Trophoblast cell (in vitro differentiated cells and primary cell): ENCODE measurements at regions not wholly inside any gene's neighbourhood (a gene's known extent, or its start where the extent isn't known, plus 50 kb on each side); places are given as distances from the start of the nearest gene placed in this dataset.

ENCODE experiments used
- DNase-seq, 2 donors: peaks; one replicate each; pipeline ENCODE4 v3.0.0-alpha.2; 2016
- H2AFZ ChIP-seq: 2 replicates; pipeline ENCODE4 v1.6.1; 2013; ENCODE audit warnings: low read length, moderate library complexity, mild to moderate bottlenecking; ENCODE audit not compliant: insufficient read depth, poor library complexity
- H2AK5ac ChIP-seq: 2 replicates; pipeline ENCODE4 v1.6.1; 2013; ENCODE audit warnings: mild to moderate bottlenecking, low read length
- H2BK120ac ChIP-seq: 2 replicates; pipeline ENCODE4 v1.6.1; 2013; ENCODE audit warnings: low read length, mild to moderate bottlenecking, moderate library complexity; ENCODE audit not compliant: insufficient read depth, poor library complexity
- H2BK12ac ChIP-seq: 2 replicates; pipeline ENCODE4 v1.6.1; 2013; ENCODE audit warnings: mild to moderate bottlenecking, low read length, moderate library complexity
- H2BK5ac ChIP-seq: 2 replicates; pipeline ENCODE4 v1.6.1; 2013; ENCODE audit warnings: low read length, low read depth, moderate library complexity, mild to moderate bottlenecking; ENCODE audit not compliant: poor library complexity
- H3K14ac ChIP-seq: 2 replicates; pipeline ENCODE4 v1.6.1; 2013; ENCODE audit warnings: mild to moderate bottlenecking, low read length
- H3K18ac ChIP-seq: 2 replicates; pipeline ENCODE4 v1.6.1; 2013; ENCODE audit warnings: mild to moderate bottlenecking, low read length
- H3K23ac ChIP-seq: 2 replicates; pipeline ENCODE4 v1.6.1; 2013; ENCODE audit warnings: low read length
- H3K27ac ChIP-seq: 2 replicates; pipeline ENCODE4 v1.5.1; 2013; ENCODE audit warnings: low read depth, mild to moderate bottlenecking, inconsistent platforms, low read length, moderate library complexity
- H3K27me3 ChIP-seq: 2 replicates; pipeline ENCODE4 v1.6.1; 2013; ENCODE audit warnings: inconsistent platforms, mild to moderate bottlenecking, low read length, moderate library complexity; ENCODE audit not compliant: insufficient read depth
- H3K36me3 ChIP-seq, 2 experiments: 1 replicate in 1 of 2; 2 replicates in 1 of 2; pipeline ENCODE4 v1.6.1; 2013; ENCODE audit warnings: low read length in 2 of 2, mild to moderate bottlenecking in 2 of 2, moderate library complexity in 1 of 2; ENCODE audit not compliant: insufficient read depth in 2 of 2, control insufficient read depth in 1 of 2
- H3K4ac ChIP-seq: 2 replicates; pipeline ENCODE4 v1.6.1; 2013; ENCODE audit warnings: low read depth, mild to moderate bottlenecking, low read length, moderate library complexity
- H3K4me1 ChIP-seq, 2 experiments: 1 replicate in 1 of 2; 2 replicates in 1 of 2; pipeline ENCODE4 v1.6.1; 2013; ENCODE audit warnings: low read length in 2 of 2, mild to moderate bottlenecking in 2 of 2, moderate library complexity in 1 of 2; ENCODE audit not compliant: insufficient read depth in 2 of 2, control insufficient read depth in 1 of 2
- H3K4me2 ChIP-seq: 2 replicates; pipeline ENCODE4 v1.6.1; 2013; ENCODE audit warnings: inconsistent platforms, mild to moderate bottlenecking, low read length, moderate library complexity
- H3K4me3 ChIP-seq: 2 replicates; pipeline ENCODE4 v1.5.1; 2013; ENCODE audit warnings: mild to moderate bottlenecking, low read depth, low read length, inconsistent platforms
- H3K79me1 ChIP-seq: one replicate; pipeline ENCODE4 v1.6.1; 2013; ENCODE audit warnings: low read length
- H3K79me2 ChIP-seq: 2 replicates; pipeline ENCODE4 v1.6.1; 2013; ENCODE audit warnings: low read length, mild to moderate bottlenecking; ENCODE audit not compliant: control insufficient read depth, insufficient read depth, poor library complexity
- H3K9ac ChIP-seq: 2 replicates; pipeline ENCODE4 v1.6.1; 2013; ENCODE audit warnings: mild to moderate bottlenecking, low read length
- H3K9me3 ChIP-seq: 2 replicates; pipeline ENCODE4 v1.6.1; 2013; ENCODE audit warnings: low read depth, mild to moderate bottlenecking, control low read depth, inconsistent platforms, low read length; ENCODE audit not compliant: insufficient read depth
- H4K12ac ChIP-seq: 2 replicates; pipeline ENCODE4 v1.6.1; 2013; ENCODE audit warnings: low read depth, mild to moderate bottlenecking, low read length, moderate library complexity
- H4K8ac ChIP-seq: 2 replicates; pipeline ENCODE4 v1.6.1; 2013; ENCODE audit warnings: low read depth, mild to moderate bottlenecking, low read length, moderate library complexity
- H4K91ac ChIP-seq: one replicate; pipeline ENCODE4 v1.6.1; 2013; ENCODE audit warnings: low read depth, mild to moderate bottlenecking, low read length, moderate library complexity
- WGBS: extraction: QIAGEN DNeasy Blood & Tissue Kit; methylation state at CpG from one replicate; pipeline ENCODE4 v1.1.7; 2013; ENCODE audit warnings: missing lambda C conversion rate; ENCODE audit not compliant: insufficient read length, insufficient coverage; ENCODE audit errors: extremely low coverage; 5-methylcytosine and 5-hydroxymethylcytosine counted together

DNA sequence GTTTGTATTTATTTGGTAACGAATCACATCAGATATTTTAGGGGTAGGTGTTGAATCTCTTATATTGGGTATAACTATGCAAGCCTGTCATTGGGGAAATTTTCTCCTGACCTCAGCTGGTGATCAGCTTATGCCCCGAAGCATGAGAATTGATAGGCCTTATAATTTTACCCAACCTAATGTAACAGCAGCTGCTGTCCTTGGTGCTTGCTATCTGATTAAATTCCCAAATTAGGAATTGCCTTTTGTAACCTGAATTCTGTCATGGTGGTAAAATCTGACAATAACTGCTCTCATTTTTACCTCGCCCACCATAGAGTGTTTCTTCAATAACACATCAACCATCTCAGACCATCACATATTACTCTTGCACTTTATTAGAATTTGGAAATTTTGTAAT, 1542.6 kb upstream of the PIK3C3 start:
- H3K79me2 ChIP-seq = no peaks in the 10 kb centered on the region
- no peaks in the 10 kb centered on the region for H3K4me1 ChIP-seq
- no peak overlapping the region for H2BK120ac ChIP-seq
- no peak overlapping the region for H2BK12ac ChIP-seq
- no peak for DNase-seq
- H3K79me1 ChIP-seq = no peaks in the 10 kb centered on the region
- H3K9me3 ChIP-seq = no peaks in the 10 kb centered on the region
- H2BK5ac ChIP-seq = no peak overlapping the region
- no peak overlapping the region for H4K12ac ChIP-seq
- no CpG with 5 or more reads among the region's 3 CpGs for WGBS
- H3K9ac ChIP-seq = no peak overlapping the region
- H3K27ac ChIP-seq = no peak overlapping the region
- H4K8ac ChIP-seq = no peak overlapping the region
- no peak overlapping the region for H3K18ac ChIP-seq
- no peak overlapping the region for H3K14ac ChIP-seq
- H3K23ac ChIP-seq = no peak overlapping the region
- no peak overlapping the region for H3K4ac ChIP-seq
- no peak overlapping the region for H2AFZ ChIP-seq
- no peak overlapping the region for H3K4me2 ChIP-seq
- no peaks in the 10 kb centered on the region for H3K27me3 ChIP-seq
- no peaks in the 10 kb centered on the region for H3K36me3 ChIP-seq
- no peak overlapping the region for H2AK5ac ChIP-seq
- H3K4me3 ChIP-seq = no peak overlapping the region
- no peak overlapping the region for H4K91ac ChIP-seq

DNA sequence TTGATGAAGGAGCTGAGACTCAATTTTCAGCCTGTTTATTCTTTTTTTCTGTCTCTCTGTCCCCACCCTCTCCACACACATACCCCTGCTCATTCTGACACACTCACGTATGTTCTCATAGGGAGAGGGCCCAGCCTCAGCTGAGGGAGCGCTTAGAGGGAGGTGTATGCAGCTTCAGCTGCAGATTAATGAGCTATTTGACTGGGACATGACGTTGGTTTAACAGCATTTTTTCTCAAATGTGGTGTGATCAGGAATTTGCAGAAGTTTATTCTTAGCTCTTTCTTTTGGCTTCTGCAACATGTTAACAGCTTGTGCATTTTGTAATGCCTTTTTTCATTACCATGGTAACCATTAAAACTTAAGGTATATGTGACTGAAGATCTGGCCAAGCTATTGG, 1547.1 kb upstream of the PIK3C3 start:
- DNase-seq = no peak
- Histone ChIP-seq H3K9ac (no peak overlapping the region), H2AK5ac (no peak overlapping the region), H3K14ac (no peak overlapping the region), H3K18ac (no peak overlapping the region), H4K91ac (no peak overlapping the region), H2BK5ac (no peak overlapping the region), H3K23ac (no peak overlapping the region), H4K8ac (no peak overlapping the region), H3K4me3 (no peak overlapping the region), H3K4ac (no peak overlapping the region), H2BK12ac (no peak overlapping the region), H3K79me1 (no peaks in the 10 kb centered on the region), H3K79me2 (no peaks in the 10 kb centered on the region), H4K12ac (no peak overlapping the region), H3K4me2 (no peak overlapping the region), H3K36me3 (no peaks in the 10 kb centered on the region), H3K27ac (no peak overlapping the region), H3K9me3 (no peaks in the 10 kb centered on the region), H2AFZ (no peak overlapping the region), H2BK120ac (no peak overlapping the region), H3K27me3 (no peaks in the 10 kb centered on the region), H3K4me1 (peaks cover 0 to under 1% of the 10 kb centered on the region in 2 experiments)
- WGBS = no CpG with 5 or more reads among the region's 3 CpGs

DNA sequence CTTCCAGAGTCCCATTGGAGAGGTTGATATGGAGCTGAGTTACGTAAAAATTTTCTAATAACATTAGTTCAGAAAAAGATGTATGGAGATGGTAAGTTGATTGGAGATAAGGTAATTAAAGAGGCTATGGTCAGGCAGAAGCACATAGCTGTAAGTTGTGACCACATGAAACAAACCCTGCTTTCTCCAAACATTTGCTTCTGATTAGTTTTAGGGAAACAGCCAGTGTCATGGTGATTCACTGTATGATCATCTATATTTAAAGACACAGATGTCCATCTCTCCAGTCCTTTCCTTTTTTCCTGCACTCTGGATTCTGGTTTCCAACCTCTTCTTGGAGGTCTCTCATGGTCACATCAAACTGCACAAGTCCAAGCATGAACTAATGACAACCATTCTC, 1550.8 kb upstream of the PIK3C3 start:
- Histone ChIP-seq H3K9me3 (no peaks in the 10 kb centered on the region), H4K91ac (no peak overlapping the region), H2BK12ac (no peak overlapping the region), H2AFZ (no peak overlapping the region), H3K4me2 (no peak overlapping the region), H3K9ac (no peak overlapping the region), H3K23ac (no peak overlapping the region), H3K14ac (no peak overlapping the region), H3K27me3 (no peaks in the 10 kb centered on the region), H3K36me3 (no peaks in the 10 kb centered on the region), H2BK120ac (no peak overlapping the region), H2AK5ac (no peak overlapping the region), H2BK5ac (no peak overlapping the region), H3K4ac (no peak overlapping the region), H3K79me2 (no peaks in the 10 kb centered on the region), H4K8ac (no peak overlapping the region), H3K18ac (no peak overlapping the region), H3K27ac (no peak overlapping the region), H3K4me1 (peaks cover 0 to 2% of the 10 kb centered on the region in 2 experiments), H4K12ac (no peak overlapping the region), H3K4me3 (no peak overlapping the region), H3K79me1 (no peaks in the 10 kb centered on the region)
- WGBS = no CpG with 5 or more reads among the region's 1 CpG
- DNase-seq = no peak

DNA sequence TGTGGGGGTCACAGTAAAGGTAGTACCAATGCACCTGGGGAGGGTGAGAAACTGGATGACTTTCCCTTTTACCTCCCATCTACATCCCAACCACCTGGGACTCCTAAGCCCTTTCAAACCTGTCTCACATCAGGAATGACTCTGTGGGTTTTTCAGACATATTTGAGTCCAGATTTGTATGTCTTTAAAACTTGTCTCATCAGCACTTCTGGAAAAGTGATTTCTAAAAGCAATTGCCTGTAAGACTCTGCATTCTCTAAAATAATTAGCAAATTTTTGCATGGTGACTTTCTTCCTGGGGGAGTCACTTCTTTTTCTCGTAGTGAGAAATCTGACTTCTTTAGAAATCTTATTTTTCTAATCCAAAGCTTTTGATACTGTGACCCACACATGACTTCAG, 1553.0 kb upstream of the PIK3C3 start:
- no peak overlapping the region for H2BK120ac ChIP-seq
- no peak overlapping the region for H4K12ac ChIP-seq
- H2AFZ ChIP-seq = no peak overlapping the region
- H3K36me3 ChIP-seq = no peaks in the 10 kb centered on the region
- H3K4ac ChIP-seq = no peak overlapping the region
- peaks cover 0 to 2% of the 10 kb centered on the region in 2 experiments for H3K4me1 ChIP-seq
- no peak overlapping the region for H3K27ac ChIP-seq
- no peak overlapping the region for H3K9ac ChIP-seq
- H2BK5ac ChIP-seq = no peak overlapping the region
- H3K14ac ChIP-seq = no peak overlapping the region
- no peaks in the 10 kb centered on the region for H3K79me2 ChIP-seq
- no peak overlapping the region for H3K4me2 ChIP-seq
- WGBS = no CpG with 5 or more reads among the region's 1 CpG
- no peak overlapping the region for H4K8ac ChIP-seq
- no peaks in the 10 kb centered on the region for H3K27me3 ChIP-seq
- H3K4me3 ChIP-seq = no peak overlapping the region
- H4K91ac ChIP-seq = no peak overlapping the region
- H2BK12ac ChIP-seq = no peak overlapping the region
- H3K79me1 ChIP-seq = no peaks in the 10 kb centered on the region
- DNase-seq = no peak
- no peak overlapping the region for H3K18ac ChIP-seq
- H3K23ac ChIP-seq = no peak overlapping the region
- no peaks in the 10 kb centered on the region for H3K9me3 ChIP-seq
- no peak overlapping the region for H2AK5ac ChIP-seq
